HUES6 (cell line): ENCODE measurements at regions not wholly inside any gene's neighbourhood (a gene's known extent, or its start where the extent isn't known, plus 50 kb on each side); places are given as distances from the start of the nearest gene placed in this dataset.

Experiments used
- H3K27ac ChIP-seq: 2 replicates; pipeline ENCODE4 v1.7.0; 2013; ENCODE audit warnings: low read depth, mild to moderate bottlenecking, low read length, inconsistent platforms
- H3K27me3 ChIP-seq: 2 replicates; pipeline ENCODE4 v1.6.1; 2013; ENCODE audit warnings: low read length; ENCODE audit not compliant: control insufficient read depth, insufficient read depth
- H3K36me3 ChIP-seq: 2 replicates; pipeline ENCODE4 v1.6.1; 2013; ENCODE audit warnings: low read length; ENCODE audit not compliant: control insufficient read depth, insufficient read depth
- H3K4me1 ChIP-seq: 2 replicates; pipeline ENCODE4 v1.6.1; 2013; ENCODE audit warnings: low read length; ENCODE audit not compliant: control insufficient read depth, insufficient read depth
- H3K4me3 ChIP-seq: 2 replicates; pipeline ENCODE4 v1.5.1; 2013; ENCODE audit warnings: low read depth, low read length
- H3K9ac ChIP-seq: one replicate; pipeline ENCODE4 v1.6.1; 2013; ENCODE audit warnings: mild to moderate bottlenecking, low read length
- H3K9me3 ChIP-seq: 2 replicates; pipeline ENCODE4 v1.6.1; 2013; ENCODE audit warnings: low read depth, low read length; ENCODE audit not compliant: control insufficient read depth, insufficient read depth

DNA sequence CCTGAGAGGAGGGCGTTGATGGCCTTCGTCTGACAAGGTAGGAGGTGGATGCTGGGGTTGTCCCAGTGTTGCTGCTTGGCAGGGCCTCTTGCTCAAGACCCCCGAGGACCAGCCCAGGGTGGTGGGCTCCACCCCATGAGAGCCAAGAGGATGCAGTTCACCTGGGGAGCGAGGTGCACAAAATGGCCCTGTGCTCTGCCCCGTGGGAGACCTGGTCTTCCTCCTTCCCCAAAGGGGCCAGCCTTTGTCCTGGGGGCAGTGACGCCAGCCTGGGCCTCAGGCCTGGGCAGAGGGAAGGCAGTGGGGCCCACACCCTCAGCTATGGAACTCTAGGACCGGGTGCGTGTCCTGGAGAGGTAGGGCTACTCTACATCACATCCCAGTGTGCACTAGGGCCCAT lies 1233.3 kb downstream of the TBC1D22A start:
- Histone ChIP-seq H3K4me3 (no peak overlapping the region), H3K27me3 (no peaks in the 10 kb centered on the region), H3K4me1 (no peaks in the 10 kb centered on the region), H3K27ac (no peak overlapping the region), H3K9ac (no peak overlapping the region), H3K9me3 (peaks cover 67% of the 10 kb centered on the region; the same call in 1 of the 2 replicates), H3K36me3 (no peaks in the 10 kb centered on the region)

DNA sequence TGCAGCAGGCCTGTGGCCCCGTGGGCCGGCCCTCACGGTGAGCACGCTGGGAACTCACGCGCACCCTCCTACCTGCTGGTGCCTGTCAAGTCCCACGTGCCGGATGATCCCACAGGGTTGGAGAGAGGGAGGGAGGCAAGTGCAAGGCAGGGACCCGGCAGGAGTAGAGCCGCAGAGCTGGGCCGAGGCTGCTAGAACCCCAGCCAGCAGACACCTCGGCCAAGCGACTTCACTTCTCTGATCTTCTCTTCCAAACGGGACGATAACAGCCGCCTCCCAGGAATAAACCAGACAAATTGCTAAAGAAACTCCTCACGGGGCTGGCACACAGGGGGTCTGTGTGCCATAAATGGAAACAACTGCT lies 1232.8 kb downstream of the TBC1D22A start:
- no peak overlapping the region; the same call in 1 of the 2 replicates for H3K4me3 ChIP-seq
- H3K9ac ChIP-seq = no peak overlapping the region
- no peaks in the 10 kb centered on the region for H3K36me3 ChIP-seq
- peaks cover 72% of the 10 kb centered on the region; the same call in 1 of the 2 replicates for H3K9me3 ChIP-seq
- no peak overlapping the region for H3K27ac ChIP-seq
- no peaks in the 10 kb centered on the region for H3K4me1 ChIP-seq
- no peaks in the 10 kb centered on the region for H3K27me3 ChIP-seq

- Histone ChIP-seq H3K27me3 (no peaks in the 10 kb centered on the region), H3K4me3 (no peak overlapping the region; the same call in 1 of the 2 replicates), H3K9ac (no peak overlapping the region), H3K36me3 (no peaks in the 10 kb centered on the region), H3K27ac (no peak overlapping the region), H3K4me1 (no peaks in the 10 kb centered on the region), H3K9me3 (peaks cover 74% of the 10 kb centered on the region)
Observed at GRCh38 chr22:47994601-47995263, 1232.3 kb downstream of the TBC1D22A start.

DNA sequence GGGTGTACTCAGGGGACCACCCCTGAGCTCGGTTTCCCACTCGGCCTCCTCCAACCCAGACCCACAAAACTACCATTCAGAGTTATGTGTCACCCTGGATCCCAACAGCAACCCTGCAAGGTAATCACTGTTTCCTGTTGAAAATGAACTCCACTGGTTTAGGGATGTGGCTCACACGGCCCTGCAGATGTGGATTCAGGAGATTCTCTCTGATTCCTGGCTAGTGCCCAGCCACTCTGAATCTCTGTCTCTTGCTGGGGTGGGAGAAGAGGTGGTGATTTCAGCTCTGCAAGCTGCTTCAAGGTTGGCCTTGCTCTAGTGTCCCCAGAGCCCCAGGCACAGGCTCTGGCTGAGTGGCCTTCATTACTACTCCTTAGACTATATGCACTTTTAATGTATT lies 1231.6 kb downstream of the TBC1D22A start:
- Histone ChIP-seq H3K27me3 (no peaks in the 10 kb centered on the region), H3K4me3 (no peak overlapping the region), H3K9me3 (peaks cover 77% of the 10 kb centered on the region), H3K27ac (no peak overlapping the region), H3K4me1 (no peaks in the 10 kb centered on the region), H3K9ac (no peak overlapping the region), H3K36me3 (no peaks in the 10 kb centered on the region)

DNA sequence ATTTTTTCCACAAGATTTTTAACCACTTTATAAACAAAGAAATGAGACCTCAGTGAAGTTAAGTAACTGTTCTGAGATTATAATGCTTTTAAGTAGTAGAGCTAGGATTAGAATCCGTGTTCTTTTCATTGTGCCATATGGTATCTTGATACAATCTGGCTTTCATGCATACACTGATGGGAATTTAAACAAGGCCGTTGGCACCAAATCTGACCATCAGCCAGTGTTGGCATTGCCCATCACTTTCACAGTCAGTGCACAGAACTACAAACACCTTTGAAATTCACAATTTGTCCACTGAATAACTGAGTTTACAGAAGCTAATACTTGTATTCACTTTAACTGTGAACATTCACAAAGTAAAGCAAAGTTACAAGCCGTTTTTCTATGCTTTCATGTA lies 1228.0 kb downstream of the TBC1D22A start:
- Histone ChIP-seq H3K9me3 (peaks cover 74% of the 10 kb centered on the region), H3K27me3 (no peaks in the 10 kb centered on the region), H3K36me3 (no peaks in the 10 kb centered on the region), H3K4me1 (no peaks in the 10 kb centered on the region), H3K27ac (no peak overlapping the region), H3K4me3 (no peak overlapping the region), H3K9ac (no peak overlapping the region)

GRCh38 chr22:47987885-47988515 lies 1225.5 kb downstream of the TBC1D22A start:
- Histone ChIP-seq H3K27me3 (no peaks in the 10 kb centered on the region), H3K27ac (no peak overlapping the region), H3K4me3 (no peak overlapping the region), H3K9ac (no peak overlapping the region), H3K9me3 (peaks cover 61% of the 10 kb centered on the region), H3K36me3 (no peaks in the 10 kb centered on the region), H3K4me1 (no peaks in the 10 kb centered on the region)

GRCh38 chr22:47976219-47976618 lies 1213.8 kb downstream of the TBC1D22A start:
- H3K9me3 ChIP-seq = peaks cover 60% of the 10 kb centered on the region
- no peaks in the 10 kb centered on the region for H3K36me3 ChIP-seq
- no peak overlapping the region for H3K4me3 ChIP-seq
- H3K9ac ChIP-seq = no peak overlapping the region
- H3K27ac ChIP-seq = no peak overlapping the region
- H3K27me3 ChIP-seq = no peaks in the 10 kb centered on the region
- H3K4me1 ChIP-seq = no peaks in the 10 kb centered on the region

DNA sequence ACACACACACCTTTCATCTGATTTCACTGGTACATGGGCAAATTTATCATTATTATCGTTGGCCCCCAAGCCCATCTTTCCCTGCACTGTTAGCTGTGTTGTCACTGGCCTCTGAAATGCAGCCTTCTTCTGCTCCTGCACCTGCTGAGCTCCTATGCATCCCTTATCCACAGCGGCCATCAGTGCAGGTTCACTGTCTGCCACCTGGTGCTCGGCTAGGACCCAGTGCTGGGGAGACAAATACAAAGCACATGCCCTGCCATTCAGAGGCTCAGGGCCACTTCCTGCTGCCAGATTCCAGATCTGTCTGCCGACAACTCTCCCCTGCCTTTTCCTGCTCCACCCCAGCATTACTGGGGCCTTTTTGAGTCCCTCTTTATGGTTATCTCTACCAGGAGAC lies 1205.4 kb downstream of the TBC1D22A start:
- Histone ChIP-seq H3K9me3 (peaks cover 84% of the 10 kb centered on the region; the same call in 1 of the 2 replicates), H3K36me3 (no peaks in the 10 kb centered on the region), H3K9ac (no peak overlapping the region)

GRCh38 chr22:47966316-47966715 lies 1203.9 kb downstream of the TBC1D22A start:
- Histone ChIP-seq H3K9me3 (peaks cover 78% of the 10 kb centered on the region; the same call in 1 of the 2 replicates), H3K36me3 (no peaks in the 10 kb centered on the region), H3K4me1 (no peaks in the 10 kb centered on the region), H3K9ac (no peak overlapping the region), H3K27me3 (no peaks in the 10 kb centered on the region), H3K27ac (no peak overlapping the region), H3K4me3 (no peak overlapping the region)

More for the DNA sequence above, 1205.4 kb downstream of the TBC1D22A start:
- no peaks in the 10 kb centered on the region for H3K4me1 ChIP-seq
- H3K27me3 ChIP-seq = no peaks in the 10 kb centered on the region
- no peak overlapping the region for H3K27ac ChIP-seq
- H3K4me3 ChIP-seq = no peak overlapping the region

DNA sequence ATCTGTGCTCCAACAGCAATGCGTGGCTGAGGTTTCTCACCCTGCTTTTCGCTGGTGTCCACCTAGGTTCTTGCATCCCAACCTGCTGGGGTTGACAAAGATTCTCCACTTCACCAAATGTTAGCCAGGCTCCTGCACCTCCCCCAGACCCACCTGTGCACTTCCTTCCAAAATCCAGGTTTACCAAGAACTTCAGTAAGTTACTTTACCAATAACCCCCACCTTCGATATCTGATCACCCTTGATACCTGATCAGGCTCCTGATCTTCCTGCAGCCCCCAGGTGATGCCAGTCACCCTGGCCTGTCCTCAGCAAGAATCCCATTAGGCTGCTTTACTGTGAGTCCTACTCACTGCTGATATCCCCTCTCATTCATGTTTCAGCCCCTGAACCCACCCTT lies 1203.4 kb downstream of the TBC1D22A start:
- Histone ChIP-seq H3K9ac (no peak overlapping the region), H3K4me3 (no peak overlapping the region), H3K9me3 (peaks cover 74% of the 10 kb centered on the region; the same call in 1 of the 2 replicates), H3K27ac (no peak overlapping the region), H3K36me3 (no peaks in the 10 kb centered on the region), H3K4me1 (no peaks in the 10 kb centered on the region), H3K27me3 (no peaks in the 10 kb centered on the region)

- H3K4me3 ChIP-seq = no peak overlapping the region
- H3K27ac ChIP-seq = no peak overlapping the region
- H3K9ac ChIP-seq = no peak overlapping the region
- no peaks in the 10 kb centered on the region for H3K27me3 ChIP-seq
- no peaks in the 10 kb centered on the region for H3K36me3 ChIP-seq
- peaks cover 71% of the 10 kb centered on the region; the same call in 1 of the 2 replicates for H3K9me3 ChIP-seq
- H3K4me1 ChIP-seq = no peaks in the 10 kb centered on the region
Observed at GRCh38 chr22:47965066-47965465, 1202.6 kb downstream of the TBC1D22A start.
